ENCODE measurements at regions not wholly inside any gene's neighbourhood (a gene's known extent, or its start where the extent isn't known, plus 50 kb on each side); places are given as distances from the start of the nearest gene placed in this dataset.

GRCh38 chr1:229086091-229086490 is 184.8 kb upstream of the RAB4A start:
- ATAC-seq (no peak), DNase-seq (no peak)
- intact Hi-C loops (cut with DNase I), result loop anchor here in 1 of 10 donors (10.0 kb wide), 1 partner anchor 139 kb away; no protein-coding TSS in a partner anchor
- peaks cover 0 to 3% (median 0%) of the 10 kb centered on the region in 9 donors for H3K27me3 ChIP-seq
- H3K36me3 ChIP-seq, result no peaks in the 10 kb centered on the region
- no peak overlapping the region for H3K27ac ChIP-seq
- no peak overlapping the region for H3K4me3 ChIP-seq
- H3K9me3 ChIP-seq, result peaks cover 0 to 29% (median 11%) of the 10 kb centered on the region in 12 donors
- TF ChIP-seq CTCF (IDR thresholded peaks at IDR 0.05), result no peak
- TF ChIP-seq POLR2A (IDR thresholded peaks at IDR 0.05), result no peak
- H3K4me1 ChIP-seq, result peaks cover 0 to 13% (median 0%) of the 10 kb centered on the region in 12 donors

GRCh38 chr1:229086686-229087085 is 184.2 kb upstream of the RAB4A start:
- Histone ChIP-seq H3K36me3 (no peaks in the 10 kb centered on the region), H3K27ac (no peak overlapping the region), H3K4me3 (no peak overlapping the region), H3K9me3 (peaks cover 0 to 27% (median 11%) of the 10 kb centered on the region in 12 donors), H3K4me1 (peaks cover 0 to 13% (median 0%) of the 10 kb centered on the region in 12 donors), H3K27me3 (peaks cover 0 to 3% (median 0%) of the 10 kb centered on the region in 9 donors)
- intact Hi-C loops (cut with DNase I), result loop anchor here in 1 of 10 donors (10.0 kb wide), 1 partner anchor 138 kb away; no protein-coding TSS in a partner anchor
- no peak for ATAC-seq
- DNase-seq, result no peak
- 30 to 39% (median 37%) methylated on average over 1 of the region's 1 CpG for WGBS, 4 donors
- TF ChIP-seq CTCF (IDR thresholded peaks at IDR 0.05) (no peak), POLR2A (IDR thresholded peaks at IDR 0.05) (no peak)

- Histone ChIP-seq H3K4me3 (no peak overlapping the region), H3K27me3 (peaks cover 0 to 3% (median 0%) of the 10 kb centered on the region in 9 donors), H3K27ac (no peak overlapping the region), H3K4me1 (peaks cover 0 to 13% (median 0%) of the 10 kb centered on the region in 12 donors), H3K36me3 (no peaks in the 10 kb centered on the region), H3K9me3 (peaks cover 0 to 20% (median 8%) of the 10 kb centered on the region in 12 donors)
- intact Hi-C loops (cut with DNase I), result loop anchor here in 1 of 10 donors (10.0 kb wide), 1 partner anchor 137 kb away; no protein-coding TSS in a partner anchor
- ATAC-seq, result peak in 1 of 4 donors; percentile 7
- DNase-seq, result no peak
- TF ChIP-seq CTCF (IDR thresholded peaks at IDR 0.05), result no peak
- TF ChIP-seq POLR2A (IDR thresholded peaks at IDR 0.05), result no peak
- 81 to 86% (median 82%) methylated on average over 5 of the region's 5 CpGs for WGBS, 4 donors
Measured at GRCh38 chr1:229087339-229087738, 183.6 kb upstream of the RAB4A start.

GRCh38 chr1:229087906-229088305 is 183.0 kb upstream of the RAB4A start:
- H3K27ac ChIP-seq, result no peak overlapping the region
- peaks cover 0 to 3% (median 0%) of the 10 kb centered on the region in 9 donors for H3K27me3 ChIP-seq
- H3K9me3 ChIP-seq, result peaks cover 0 to 15% (median 3%) of the 10 kb centered on the region in 12 donors
- H3K36me3 ChIP-seq, result no peaks in the 10 kb centered on the region
- no peak for TF ChIP-seq CTCF (IDR thresholded peaks at IDR 0.05)
- TF ChIP-seq POLR2A (IDR thresholded peaks at IDR 0.05), result no peak
- intact Hi-C loops (cut with DNase I), result loop anchor here in 1 of 10 donors (10.0 kb wide), 1 partner anchor 137 kb away; no protein-coding TSS in a partner anchor
- H3K4me1 ChIP-seq, result peaks cover 0 to 13% (median 0%) of the 10 kb centered on the region in 12 donors
- no peak for DNase-seq
- WGBS, 4 donors, result 88 to 93% (median 90%) methylated on average over 11 to 14 of the region's 14 CpGs
- no peak overlapping the region for H3K4me3 ChIP-seq
- ATAC-seq, result no peak
